LNCaP clone FGC (cell line): ENCODE measurements at regions not wholly inside any gene's neighbourhood (a gene's known extent, or its start where the extent isn't known, plus 50 kb on each side); places are given as distances from the start of the nearest gene placed in this dataset.

Experiments
- DNase-seq: peaks from one replicate; pipeline ENCODE4 v3.0.0-alpha.2; 2011; ENCODE audit warnings: low read depth
- H3K4me3 ChIP-seq: 2 replicates; pipeline ENCODE4 v1.5.1; 2011; ENCODE audit warnings: mild to moderate bottlenecking, low read depth, low read length, control low read depth
- CTCF ChIP-seq: IDR thresholded peaks from 2 replicates; pipeline ENCODE4 v1.5.1; 2012; ENCODE audit warnings: mild to moderate bottlenecking; ENCODE audit not compliant: control insufficient read depth, insufficient read depth; ENCODE audit errors: extremely low read depth

- DNase-seq, result no peak
- TF ChIP-seq CTCF, result no peak
- no peak overlapping the region for H3K4me3 ChIP-seq
Measured at GRCh38 chr1:4056989-4057388, 156.9 kb upstream of the C1orf174 start.

GRCh38 chr1:4057603-4058002 is 157.5 kb upstream of the C1orf174 start:
- no peak for DNase-seq

GRCh38 chr1:4058122-4058521 is 158.1 kb upstream of the C1orf174 start:
- TF ChIP-seq CTCF, result no peak
- DNase-seq, result no peak
- H3K4me3 ChIP-seq, result no peak overlapping the region

More at GRCh38 chr1:4057603-4058002, 157.5 kb upstream of the C1orf174 start:
- no peak for TF ChIP-seq CTCF
- H3K4me3 ChIP-seq, result no peak overlapping the region

- H3K4me3 ChIP-seq, result no peak overlapping the region
- TF ChIP-seq CTCF, result no peak
- no peak for DNase-seq
Measured at GRCh38 chr1:4058706-4059105, 158.6 kb upstream of the C1orf174 start.

GRCh38 chr1:4059270-4059669 is 159.2 kb upstream of the C1orf174 start:
- DNase-seq, result no peak
- no peak overlapping the region for H3K4me3 ChIP-seq
- no peak for TF ChIP-seq CTCF

GRCh38 chr1:4060850-4061249 is 160.8 kb upstream of the C1orf174 start:
- TF ChIP-seq CTCF, result peak; percentile 16; the same call in 1 of the 2 replicates
- no peak for DNase-seq
- no peak overlapping the region for H3K4me3 ChIP-seq

GRCh38 chr1:4061521-4062031 is 161.5 kb upstream of the C1orf174 start:
- H3K4me3 ChIP-seq, result no peak overlapping the region
- DNase-seq, result no peak
- no peak for TF ChIP-seq CTCF
